ENCODE measurements at regions not wholly inside any gene's neighbourhood (a gene's known extent, or its start where the extent isn't known, plus 50 kb on each side); places are given as distances from the start of the nearest gene placed in this dataset.

- TF ChIP-seq POLR2AphosphoS5 (IDR thresholded peaks at IDR 0.05) (no peak), CTCF (IDR thresholded peaks at IDR 0.05) (no peak)
These were observed 1058.7 kb upstream of the KLHL29 start for GRCh38 chr2:22326250-22326649.
